Stimulated activated CD4-positive, alpha-beta T cell treated with anti-CD3 and anti-CD28 coated beads, TNF-alpha, amount 100 ng/mL, for 4 hours (primary cell): ENCODE measurements at regions not wholly inside any gene's neighbourhood (a gene's known extent, or its start where the extent isn't known, plus 50 kb on each side); places are given as distances from the start of the nearest gene placed in this dataset.
"Not testable (repeated sequence)": the region's sequence is repeated elsewhere in the genome, so short reads cannot be mapped to it uniquely, and the experiment has no call there.

ENCODE experiments used
- DNase-seq, 3 experiments: peaks; one replicate each; pipeline ENCODE4 v3.0.0-alpha.2; 2020; ENCODE audit warnings: low read depth in 3 of 3

DNA sequence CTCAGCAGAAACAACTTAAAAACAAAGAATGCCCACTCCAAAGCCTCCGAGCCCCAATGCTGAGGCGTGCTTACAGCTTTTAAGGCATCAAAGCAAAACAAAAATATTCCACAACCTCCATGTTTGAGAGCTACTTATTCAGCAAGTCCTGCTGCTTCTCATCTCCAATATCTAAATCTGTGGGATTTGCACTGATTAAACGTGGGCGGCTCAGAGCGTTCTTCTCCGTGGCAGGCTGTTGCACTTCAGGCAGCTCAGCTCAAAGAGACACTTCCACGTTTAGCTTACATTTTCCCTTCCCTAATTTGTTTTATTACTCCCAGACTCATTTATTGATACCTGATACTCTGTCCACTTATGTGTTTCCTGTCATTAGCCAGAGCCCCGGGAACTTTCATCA is 282.6 kb upstream of the MCTP2 start:
- no peak for DNase-seq

DNA sequence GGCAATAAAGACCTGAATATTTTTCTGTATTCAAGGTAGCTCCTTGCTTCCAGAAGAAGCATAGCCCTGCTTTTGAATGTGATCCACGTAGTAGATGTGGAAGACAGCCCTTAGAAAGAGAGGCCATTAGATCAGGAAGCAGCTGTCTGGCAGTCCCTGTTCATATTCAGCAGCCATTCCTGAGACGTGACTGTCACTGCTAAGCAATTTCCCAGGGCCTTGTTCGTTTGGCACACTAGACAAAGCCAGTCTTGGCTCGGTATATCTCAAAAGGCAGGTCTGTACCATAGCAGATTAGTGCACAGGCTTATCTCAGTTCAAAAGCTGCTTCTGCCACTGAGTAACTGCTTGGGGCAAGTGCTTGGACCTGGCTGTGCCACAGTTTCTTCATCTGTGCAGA is 287.8 kb upstream of the MCTP2 start:
- no peak for DNase-seq

DNA sequence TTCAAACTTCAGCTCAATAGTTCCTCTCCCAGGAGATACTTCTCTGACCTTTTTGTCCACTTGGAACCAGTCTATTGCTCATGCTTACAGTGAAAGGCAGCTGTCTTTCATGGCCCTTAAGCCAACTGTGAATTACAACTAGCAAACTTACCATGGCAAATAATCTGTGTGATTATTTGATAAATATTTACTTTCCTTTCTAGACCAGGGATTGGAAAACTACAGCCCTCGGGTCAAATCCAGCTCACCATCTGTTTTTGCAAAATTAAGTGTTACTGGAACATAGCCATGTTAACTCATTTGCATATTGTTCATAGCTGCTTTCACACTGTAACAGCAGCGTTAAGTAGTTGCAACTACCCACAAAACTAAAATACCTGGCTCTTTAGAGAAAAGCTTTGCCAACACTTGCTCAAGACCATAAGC is 289.1 kb upstream of the MCTP2 start:
- no peak for DNase-seq

- no peak for DNase-seq
These were observed 289.7 kb upstream of the MCTP2 start for GRCh38 chr15:93941697-93942096.

- DNase-seq = no peak
These were observed 291.1 kb upstream of the MCTP2 start for GRCh38 chr15:93940226-93940625.

DNA sequence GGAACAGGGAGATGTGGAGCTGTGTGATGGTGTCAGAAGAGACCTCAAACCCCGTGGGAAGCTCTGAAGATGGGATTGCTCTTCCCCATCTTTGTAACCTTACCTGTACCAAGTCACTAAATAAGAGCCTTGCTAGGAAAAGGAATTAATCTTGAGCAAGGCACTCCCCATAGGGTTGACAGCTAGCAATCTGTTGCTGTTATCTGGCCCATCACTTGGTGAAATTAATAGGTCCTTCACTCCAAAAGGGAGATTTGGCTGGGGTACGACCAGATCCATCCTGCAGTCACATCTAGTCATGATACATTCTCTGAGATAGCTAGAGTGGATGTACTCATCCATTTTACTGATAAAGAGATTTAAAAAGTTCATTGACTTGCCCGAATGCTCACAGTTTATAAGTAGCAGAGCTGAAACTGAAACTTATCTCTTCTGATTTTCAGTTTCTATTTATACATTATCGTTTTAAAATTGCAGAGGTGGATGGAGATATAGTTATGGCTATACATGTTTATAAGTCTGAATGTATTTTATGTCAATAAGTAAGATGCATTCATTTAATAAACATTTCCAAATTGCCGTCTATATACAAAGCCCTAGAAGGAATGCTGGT is 299.1 kb upstream of the MCTP2 start:
- no peak for DNase-seq

DNA sequence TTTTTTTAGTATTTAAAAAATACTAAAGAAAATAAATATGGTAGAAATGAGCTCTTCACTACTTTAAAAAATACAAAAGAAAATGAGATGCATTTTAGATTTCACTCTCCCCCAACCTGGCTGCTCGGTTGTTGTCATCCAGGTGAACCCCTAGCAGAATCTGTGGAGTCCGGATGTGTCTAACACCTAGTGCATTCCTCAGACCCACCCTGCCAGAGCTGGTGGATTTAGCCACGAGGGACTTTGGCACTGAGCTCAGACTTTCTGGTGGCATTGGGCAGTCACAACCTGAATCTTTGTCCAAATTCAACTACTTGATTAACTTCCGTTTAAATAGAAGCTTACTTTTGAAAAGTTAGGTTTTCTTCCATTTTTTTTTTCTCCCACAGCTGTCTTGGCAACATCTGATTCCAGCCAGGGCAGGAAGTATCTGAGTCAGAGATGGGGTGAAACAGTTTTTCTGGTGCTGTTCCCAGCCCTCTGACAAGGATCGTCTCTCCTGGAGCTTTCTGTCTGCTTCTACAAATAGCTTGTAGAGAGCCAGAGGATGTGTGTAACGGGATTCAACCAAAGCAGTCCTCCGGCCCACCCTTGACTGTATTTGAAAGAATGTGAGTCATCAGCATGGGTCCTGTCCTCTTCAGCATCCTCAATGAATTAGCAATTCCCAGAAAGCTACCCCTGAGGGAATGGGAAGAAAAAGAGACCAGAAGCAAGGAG is 301.8 kb upstream of the MCTP2 start:
- DNase-seq = no peak

DNA sequence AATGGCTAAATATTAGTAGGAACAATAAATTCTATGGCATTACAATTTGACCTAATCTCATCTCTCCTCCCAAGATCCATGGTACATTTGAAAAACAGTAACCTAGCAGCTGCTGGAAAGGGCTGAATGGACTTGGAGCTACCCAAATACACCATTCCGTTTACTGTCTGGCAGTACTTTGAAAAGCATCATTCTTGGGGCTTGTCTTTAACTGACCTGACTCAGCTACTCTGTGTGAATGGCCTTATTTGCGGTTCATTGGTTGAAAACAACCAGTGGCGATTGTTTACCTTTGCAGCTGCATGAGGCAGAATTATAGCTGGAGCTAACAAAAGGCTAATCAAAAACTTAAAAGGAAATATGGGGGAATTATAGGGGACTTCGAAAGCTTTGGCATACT is 311.2 kb upstream of the MCTP2 start:
- DNase-seq = no peak

DNA sequence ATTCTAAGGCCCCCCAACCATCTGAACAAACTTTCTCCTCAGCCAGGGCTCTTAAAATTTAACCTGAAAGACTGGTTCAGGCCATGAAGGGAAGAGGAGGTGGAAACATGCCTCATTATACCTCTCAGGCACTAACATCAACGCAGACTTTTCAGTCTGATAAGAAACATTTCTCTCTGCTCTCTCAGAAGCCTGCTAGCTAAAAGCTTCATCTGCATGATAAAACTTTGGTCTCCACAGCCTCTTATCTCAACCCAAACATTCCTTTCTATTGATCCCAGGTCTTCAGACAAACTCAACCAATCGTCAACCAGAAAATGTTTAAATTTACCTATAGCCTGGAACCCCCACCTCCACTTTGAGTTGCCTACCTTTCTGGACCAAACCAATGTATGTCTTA is 312.6 kb upstream of the MCTP2 start:
- DNase-seq = not testable (repeated sequence)

DNA sequence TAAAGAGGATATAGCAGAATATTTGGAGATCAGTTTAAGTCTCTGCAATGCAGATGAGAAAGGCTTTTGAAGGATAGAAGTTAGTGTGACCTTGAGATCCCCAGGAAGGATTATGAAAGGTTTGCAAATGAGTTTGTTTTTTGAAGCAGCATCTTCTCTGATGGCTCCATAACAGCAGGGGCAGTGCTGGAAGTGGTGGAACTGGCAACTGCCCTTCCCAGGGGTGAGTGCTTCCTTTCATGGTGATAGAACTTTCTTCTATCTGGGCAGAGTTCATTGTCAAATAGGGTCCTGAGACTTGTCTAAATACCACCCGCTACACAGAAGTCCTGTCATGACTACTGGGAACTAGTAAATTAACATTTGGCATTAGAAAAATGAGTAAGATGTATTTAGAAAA is 314.2 kb upstream of the MCTP2 start:
- no peak for DNase-seq

GRCh38 chr15:93913871-93914270 is 317.5 kb upstream of the MCTP2 start:
- no peak for DNase-seq

GRCh38 chr15:93913310-93913709 is 318.1 kb upstream of the MCTP2 start:
- no peak for DNase-seq

DNA sequence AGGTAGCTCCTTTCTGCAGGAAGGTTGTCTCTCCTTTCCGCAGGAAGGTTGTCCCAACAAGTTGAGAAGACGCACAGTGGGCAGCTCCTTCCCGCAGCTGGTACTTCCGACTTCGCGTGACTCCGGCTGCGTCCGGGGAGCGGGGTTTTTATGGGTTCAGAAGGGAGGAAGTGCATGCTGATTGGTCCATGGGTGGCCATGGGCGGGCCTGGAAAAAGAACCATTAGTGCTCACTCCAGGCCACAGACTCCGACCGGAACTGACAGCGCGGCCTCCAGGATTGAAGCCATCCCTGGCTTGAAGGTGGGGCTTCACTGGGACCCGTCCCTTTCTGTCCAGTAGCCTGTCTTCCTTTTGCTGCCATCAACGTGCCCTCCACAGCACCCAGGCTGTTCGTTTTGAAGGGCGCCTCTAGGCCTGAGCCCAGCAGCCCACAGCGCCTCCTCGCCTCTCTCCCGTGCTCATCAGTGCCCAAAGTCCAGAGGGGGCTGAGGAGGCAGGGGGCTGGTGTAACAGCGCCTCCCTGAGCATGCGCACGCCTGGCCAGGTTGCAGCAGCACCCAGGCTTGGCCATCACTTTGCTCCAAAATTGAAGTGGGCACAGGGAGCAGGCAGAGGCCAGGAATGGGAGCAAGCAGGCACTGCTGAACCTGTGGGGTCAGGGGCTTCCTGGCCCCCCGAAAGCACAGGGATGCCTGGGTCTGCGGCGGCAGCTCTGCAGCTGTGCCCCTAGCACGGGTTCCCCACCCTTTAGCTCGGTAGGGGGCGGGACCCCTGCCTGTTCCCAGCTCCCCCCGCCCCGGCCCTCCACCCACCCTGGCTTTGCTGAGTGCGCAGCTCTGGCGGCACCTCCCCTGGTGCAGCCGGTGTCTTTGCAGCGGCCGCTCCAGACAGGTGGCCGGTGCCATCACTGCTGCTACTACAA is 330.6 kb upstream of the MCTP2 start:
- DNase-seq = no peak

GRCh38 chr15:93899817-93900216 is 331.5 kb upstream of the MCTP2 start:
- DNase-seq = no peak

DNA sequence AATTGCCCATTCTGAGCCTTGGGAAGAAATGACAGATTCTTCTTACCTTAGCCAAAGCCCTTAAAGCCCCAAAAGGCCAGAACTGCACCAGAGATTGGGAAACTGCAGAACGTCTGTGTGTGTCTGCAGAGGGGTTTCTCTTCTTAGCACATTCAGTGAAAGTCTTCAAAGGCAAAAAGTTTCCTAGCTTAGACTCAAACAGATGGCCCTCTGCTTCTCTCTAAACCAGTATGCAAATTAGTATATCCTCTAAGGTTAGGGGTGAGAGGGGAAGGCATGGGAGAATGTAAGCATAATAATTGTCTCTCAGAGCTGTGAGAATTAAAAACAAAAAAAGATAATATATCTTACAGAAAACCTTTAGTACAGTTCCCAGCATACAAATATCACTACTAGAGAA is 334.0 kb upstream of the MCTP2 start:
- no peak for DNase-seq

DNA sequence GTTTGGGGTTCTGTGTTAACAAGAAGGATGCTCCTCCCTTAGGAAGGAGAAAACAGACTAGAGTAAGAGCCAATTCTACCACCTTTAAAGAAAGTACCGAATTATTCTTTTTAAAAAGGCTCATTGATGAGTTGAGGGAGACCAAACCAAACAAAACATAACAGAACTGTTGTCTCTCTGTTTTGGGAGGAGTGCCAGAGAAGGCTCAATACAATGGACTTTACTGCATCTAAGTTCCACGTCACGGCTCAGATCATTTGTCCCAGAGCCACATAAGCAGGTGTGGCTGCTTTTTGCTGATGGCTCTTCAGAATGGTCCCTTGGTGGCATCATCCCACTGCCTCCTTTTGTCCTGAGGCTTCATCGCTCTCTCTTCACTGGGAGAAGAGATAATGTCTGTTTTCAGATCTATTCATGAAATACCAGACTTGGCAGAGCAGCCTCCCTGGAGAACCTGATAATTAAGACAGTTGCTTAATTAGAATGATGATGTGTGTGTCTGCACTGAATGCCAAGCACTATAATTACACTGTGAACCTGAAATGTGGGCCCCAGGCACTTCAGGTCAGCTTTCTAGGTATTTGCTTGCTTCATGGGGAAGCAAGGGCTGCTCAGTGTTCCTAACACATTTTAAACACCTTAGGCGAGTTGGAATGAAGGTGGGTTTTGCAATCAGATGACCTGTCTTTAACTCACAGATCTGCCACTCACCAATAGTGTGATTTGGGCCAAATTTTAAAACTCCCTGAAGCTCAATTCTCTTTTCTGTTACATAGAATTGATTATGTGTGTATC is 335.2 kb upstream of the MCTP2 start:
- no peak for DNase-seq

- no peak for DNase-seq
These were observed 336.8 kb upstream of the MCTP2 start for GRCh38 chr15:93894438-93895036.

DNA sequence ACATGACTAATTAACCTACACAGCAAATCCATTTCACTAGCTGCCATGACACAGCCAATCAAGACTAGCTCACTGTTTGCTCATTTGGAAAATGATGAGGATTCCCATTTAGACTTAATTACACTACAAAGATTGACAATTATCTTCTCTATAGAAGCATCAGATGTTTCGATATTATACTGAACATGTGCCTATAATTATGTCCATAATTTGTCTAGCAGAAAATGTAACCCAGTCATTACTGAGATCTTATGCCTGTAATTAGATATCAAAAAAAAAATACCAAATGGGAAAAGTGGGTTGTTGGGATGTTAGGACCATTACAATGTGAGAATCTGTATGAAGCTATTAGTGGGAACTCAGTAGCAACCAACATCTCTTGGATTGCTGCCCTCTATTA is 344.2 kb upstream of the MCTP2 start:
- DNase-seq = no peak

DNA sequence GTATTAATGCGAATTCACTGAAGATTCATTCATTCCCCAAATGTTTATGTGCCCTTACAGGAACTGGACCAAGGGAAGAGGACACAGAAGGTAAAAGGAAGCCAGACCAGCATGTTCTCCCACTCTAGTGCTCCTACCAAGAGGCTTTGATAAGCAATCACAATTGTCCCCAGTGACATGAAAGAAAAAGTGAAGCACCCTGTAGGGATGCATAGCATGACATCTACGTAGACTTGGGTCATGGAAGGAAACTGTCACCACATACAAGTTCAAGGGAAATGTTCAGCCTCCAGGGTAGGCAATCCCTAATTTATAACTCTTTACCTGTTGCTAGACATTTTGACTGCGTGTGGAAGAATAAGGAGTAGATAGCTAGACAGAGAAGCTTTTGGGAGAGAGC is 348.6 kb upstream of the MCTP2 start:
- no peak for DNase-seq

DNA sequence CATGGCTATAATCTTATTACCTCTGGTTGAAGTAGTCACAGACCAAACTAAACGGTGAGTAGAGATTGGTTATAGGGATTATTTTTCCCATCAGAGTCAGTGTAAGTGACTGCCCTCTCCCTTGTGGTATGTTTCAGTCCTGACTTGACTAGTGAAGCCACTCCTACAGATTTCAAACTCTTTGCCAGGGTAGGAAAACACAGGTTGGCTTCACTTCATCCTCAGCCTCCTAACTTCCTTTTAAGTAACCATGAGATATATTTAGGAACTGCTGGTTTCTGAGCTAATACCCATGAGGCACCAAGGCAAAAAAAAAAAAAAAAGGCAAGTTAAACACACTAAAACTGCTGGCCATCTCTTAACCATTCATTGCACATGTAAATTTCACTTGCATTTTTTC is 349.2 kb upstream of the MCTP2 start:
- DNase-seq = no peak

DNA sequence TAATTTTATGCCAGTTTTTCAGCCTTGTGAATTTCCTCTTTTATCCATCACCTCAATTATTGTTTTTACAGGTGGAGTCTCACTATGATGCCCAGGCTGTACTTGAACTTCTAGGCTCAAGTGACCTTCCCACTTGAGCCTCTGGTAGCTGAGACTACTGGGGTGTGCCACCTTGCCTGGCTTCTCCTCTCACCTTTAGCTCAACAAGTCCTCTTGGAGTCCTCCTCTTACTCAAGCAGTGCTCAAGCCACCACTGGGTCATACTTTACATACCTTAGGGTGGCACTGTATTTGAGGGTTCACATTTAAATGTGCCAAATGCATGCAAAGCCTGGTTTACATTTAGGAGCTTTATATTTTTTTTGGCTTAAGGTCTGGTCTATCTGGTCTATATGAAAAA is 350.1 kb upstream of the MCTP2 start:
- no peak for DNase-seq

DNA sequence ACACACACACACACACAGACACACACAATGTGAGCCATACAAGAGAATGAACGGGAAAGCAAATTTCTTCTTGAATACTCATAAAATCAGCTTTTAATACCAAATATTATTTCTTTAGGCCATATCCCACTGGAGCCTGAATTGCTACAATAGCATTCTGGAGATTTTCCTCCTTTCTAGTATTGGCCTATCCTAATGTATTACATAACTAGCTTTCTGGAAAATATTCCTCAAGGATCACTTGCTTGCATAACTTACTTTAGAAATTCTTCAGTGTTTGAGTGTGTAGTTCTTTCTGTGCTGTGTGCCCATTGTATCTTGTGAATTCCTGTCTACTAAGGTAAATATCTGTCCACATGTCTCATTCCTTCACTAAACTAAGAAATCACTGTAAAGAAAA is 351.0 kb upstream of the MCTP2 start:
- DNase-seq = no peak
